NCI-H1436 treated with DMSO at 0.1 percent for 48 hours (cell line): ENCODE measurements at regions not wholly inside any gene's neighbourhood (a gene's known extent, or its start where the extent isn't known, plus 50 kb on each side); places are given as distances from the start of the nearest gene placed in this dataset.
"Not testable (repeated sequence)": the region's sequence is repeated elsewhere in the genome, so short reads cannot be mapped to it uniquely, and the experiment has no call there.

Experiments used
- DNase-seq: peaks from one replicate; lab custom pipeline; 2025; lab: John Stamatoyannopoulos, UW

GRCh38 chr7:17558558-17559332 lies 260.3 kb downstream of the AHR start:
- no peak for DNase-seq

- DNase-seq, result no peak
Observed at GRCh38 chr7:17559388-17559787, 260.9 kb downstream of the AHR start.

GRCh38 chr7:17560516-17560915 lies 262.1 kb downstream of the AHR start:
- DNase-seq, result no peak

- DNase-seq, result no peak
Observed at GRCh38 chr7:17560966-17561365, 262.5 kb downstream of the AHR start.

- DNase-seq, result no peak
Observed at GRCh38 chr7:17564678-17565212, 266.3 kb downstream of the AHR start.

- no peak for DNase-seq
Observed at GRCh38 chr7:17580141-17580540, 281.7 kb downstream of the AHR start.

GRCh38 chr7:17580856-17581255 lies 282.4 kb downstream of the AHR start:
- DNase-seq, result no peak

GRCh38 chr7:17581301-17581700 lies 282.8 kb downstream of the AHR start:
- DNase-seq, result no peak

- DNase-seq, result not testable (repeated sequence)
Observed at GRCh38 chr7:17582696-17583095, 284.2 kb downstream of the AHR start.

- no peak for DNase-seq
Observed at GRCh38 chr7:17583786-17584185, 285.3 kb downstream of the AHR start.

GRCh38 chr7:17584822-17585221 lies 286.4 kb downstream of the AHR start:
- DNase-seq, result no peak

- DNase-seq, result no peak
Observed at GRCh38 chr7:17586711-17587110, 288.3 kb downstream of the AHR start.

- no peak for DNase-seq
Observed at GRCh38 chr7:17588730-17589129, 290.3 kb downstream of the AHR start.

GRCh38 chr7:17589671-17590070 lies 291.2 kb downstream of the AHR start:
- DNase-seq, result no peak

- no peak for DNase-seq
Observed at GRCh38 chr7:17590221-17590620, 291.8 kb downstream of the AHR start.

- no peak for DNase-seq
Observed at GRCh38 chr7:17593819-17594419, 295.5 kb downstream of the AHR start.

GRCh38 chr7:17595546-17595945 lies 297.1 kb downstream of the AHR start:
- no peak for DNase-seq

GRCh38 chr7:17598305-17598704 lies 299.9 kb downstream of the AHR start:
- no peak for DNase-seq

- DNase-seq, result peak; percentile 56
Observed at GRCh38 chr7:17598846-17599245, 300.4 kb downstream of the AHR start.

GRCh38 chr7:17599733-17600339 lies 301.4 kb downstream of the AHR start:
- peak; percentile 12 for DNase-seq

GRCh38 chr7:17600340-17600752 lies 301.9 kb downstream of the AHR start:
- DNase-seq, result no peak

- DNase-seq, result no peak
Observed at GRCh38 chr7:17601921-17602320, 303.5 kb downstream of the AHR start.
